Esophagus squamous epithelium (tissue), 5 donors: ENCODE measurements at regions not wholly inside any gene's neighbourhood (a gene's known extent, or its start where the extent isn't known, plus 50 kb on each side); places are given as distances from the start of the nearest gene placed in this dataset.

ENCODE experiments used
- DNase-seq: peaks from one replicate; lab custom pipeline; 2025; lab: John Stamatoyannopoulos, UW
- H3K27ac ChIP-seq, 4 donors: fragments of 200-600 bp; sonication (generic); one replicate each; pipeline ENCODE4 v1.5.1; 2016 to 2019; ENCODE audit warnings: mild to moderate bottlenecking in 1 of 4
- H3K27me3 ChIP-seq, 4 donors: fragments of 200-600 bp; sonication (generic); 1 replicate in 3 of 4; 2 replicates in 1 of 4; pipeline versions ENCODE4 v1.5.1 to v1.6.0; 2017 to 2021; ENCODE audit warnings: antibody characterized with exemption in 1 of 4
- H3K36me3 ChIP-seq, 3 donors: fragments of 200-600 bp; sonication (generic); one replicate each; pipeline ENCODE4 v1.5.1; 2016 to 2019
- H3K4me1 ChIP-seq, 3 donors: fragments of 200-600 bp; sonication (generic); one replicate each; pipeline ENCODE4 v1.5.1; 2017 to 2019
- H3K4me3 ChIP-seq, 4 donors: fragments of 200-600 bp; sonication (generic); 1 replicate in 3 of 4; 2 replicates in 1 of 4; pipeline ENCODE4 v1.5.1; 2016 to 2019; ENCODE audit warnings: mild to moderate bottlenecking in 2 of 4, moderate library complexity in 1 of 4
- H3K9me3 ChIP-seq, 3 donors: fragments of 200-600 bp; sonication (generic); one replicate each; pipeline ENCODE4 v1.5.1; 2016 to 2019
- POLR2A ChIP-seq, 4 donors: fragments of 450-650 bp; IDR thresholded peaks; one replicate each; pipeline ENCODE4 v1.6.1; 2017; ENCODE audit warnings: antibody characterized with exemption in 4 of 4, mild to moderate bottlenecking in 4 of 4, moderate library complexity in 3 of 4
- WGBS, 2 donors: methylation state at CpG; one replicate each; pipeline ENCODE4 v1.1.5; 2018; 5-methylcytosine and 5-hydroxymethylcytosine counted together
- intact Hi-C: fragments of 100-400 bp; cut with DNase I; formaldehyde crosslinking; loops from one replicate; pipeline ENCODE4 v1.15.0; 2022
- TF ChIP-seq, protein P1 (sequence below), 6 experiments: fragments of 450-650 bp in 4 of 6; fragments of 200-600 bp in 2 of 6; sonication (generic) in 2 of 6; IDR thresholded peaks; one replicate each; pipeline ENCODE4 v1.5.1; 2016 to 2019; ENCODE audit warnings: antibody characterized with exemption in 6 of 6, mild to moderate bottlenecking in 4 of 6, moderate library complexity in 4 of 6
- donor health status: DM: yes; HTN: yes; CAD: no.

DNA sequence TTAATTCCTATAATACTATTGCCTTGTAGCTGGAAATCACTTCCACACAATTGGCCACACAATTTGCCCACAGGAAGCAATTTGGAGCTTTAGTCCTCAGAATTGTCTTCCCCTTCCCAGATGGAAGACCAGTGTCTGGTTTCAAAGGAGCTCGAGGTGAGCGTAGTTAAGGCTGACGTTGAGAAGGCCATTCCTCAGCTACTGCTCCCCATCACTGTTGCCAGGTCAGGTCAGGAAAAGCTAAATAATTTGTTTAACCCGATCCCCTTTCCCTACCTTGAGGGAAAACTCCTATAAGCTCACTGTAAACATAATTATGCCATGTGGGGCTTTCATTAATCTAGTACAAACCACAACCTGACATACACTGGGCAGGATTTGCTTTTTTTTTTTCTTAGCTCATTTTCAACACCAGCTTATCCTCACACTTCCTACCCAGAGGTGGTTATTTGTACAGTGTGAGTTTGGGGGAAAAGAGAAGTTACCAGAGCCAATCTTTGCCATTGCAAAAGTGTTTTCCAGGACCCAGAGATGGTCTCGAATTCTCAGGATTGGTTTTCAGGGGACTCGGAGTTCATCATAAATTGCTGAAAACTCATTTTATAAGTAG, 242.7 kb downstream of the CLIC5 start:
- peaks cover 0 to 5% (median 0%) of the 10 kb centered on the region in 4 donors for H3K27me3 ChIP-seq
- H3K36me3 ChIP-seq = no peaks in the 10 kb centered on the region
- WGBS, 2 donors = 50 to 59% methylated on average over 6 of the region's 6 CpGs
- no peaks in the 10 kb centered on the region for H3K4me1 ChIP-seq
- H3K9me3 ChIP-seq = no peaks in the 10 kb centered on the region
- DNase-seq = no peak
- H3K27ac ChIP-seq = no peak overlapping the region
- intact Hi-C loops = no loop called here
- TF ChIP-seq POLR2A (IDR thresholded peaks at IDR 0.05) = no peak
- TF ChIP-seq, protein P1, sequence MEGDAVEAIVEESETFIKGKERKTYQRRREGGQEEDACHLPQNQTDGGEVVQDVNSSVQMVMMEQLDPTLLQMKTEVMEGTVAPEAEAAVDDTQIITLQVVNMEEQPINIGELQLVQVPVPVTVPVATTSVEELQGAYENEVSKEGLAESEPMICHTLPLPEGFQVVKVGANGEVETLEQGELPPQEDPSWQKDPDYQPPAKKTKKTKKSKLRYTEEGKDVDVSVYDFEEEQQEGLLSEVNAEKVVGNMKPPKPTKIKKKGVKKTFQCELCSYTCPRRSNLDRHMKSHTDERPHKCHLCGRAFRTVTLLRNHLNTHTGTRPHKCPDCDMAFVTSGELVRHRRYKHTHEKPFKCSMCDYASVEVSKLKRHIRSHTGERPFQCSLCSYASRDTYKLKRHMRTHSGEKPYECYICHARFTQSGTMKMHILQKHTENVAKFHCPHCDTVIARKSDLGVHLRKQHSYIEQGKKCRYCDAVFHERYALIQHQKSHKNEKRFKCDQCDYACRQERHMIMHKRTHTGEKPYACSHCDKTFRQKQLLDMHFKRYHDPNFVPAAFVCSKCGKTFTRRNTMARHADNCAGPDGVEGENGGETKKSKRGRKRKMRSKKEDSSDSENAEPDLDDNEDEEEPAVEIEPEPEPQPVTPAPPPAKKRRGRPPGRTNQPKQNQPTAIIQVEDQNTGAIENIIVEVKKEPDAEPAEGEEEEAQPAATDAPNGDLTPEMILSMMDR (IDR thresholded peaks at IDR 0.05) = no peak
- no peak overlapping the region for H3K4me3 ChIP-seq

DNA sequence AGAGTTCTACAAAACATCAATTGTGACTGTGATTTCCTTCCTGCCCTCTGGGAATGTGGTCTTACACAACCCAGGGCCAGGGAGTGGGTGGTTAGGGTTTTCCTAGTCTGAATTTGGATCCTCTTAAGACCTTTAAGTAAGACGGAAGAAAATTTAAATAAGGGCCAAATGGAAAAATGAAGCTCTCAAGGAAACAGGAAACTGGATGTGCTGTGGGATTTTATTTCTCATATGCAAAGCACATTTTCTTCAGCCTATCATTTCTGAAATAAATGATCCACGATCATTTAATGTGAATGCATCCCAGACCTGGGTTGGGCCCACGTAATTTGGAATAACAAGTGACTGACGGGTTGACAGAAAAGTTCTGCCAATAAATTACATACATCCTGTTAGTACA, 243.6 kb downstream of the CLIC5 start:
- H3K27me3 ChIP-seq = no peaks in the 10 kb centered on the region
- no peaks in the 10 kb centered on the region for H3K4me1 ChIP-seq
- TF ChIP-seq POLR2A (IDR thresholded peaks at IDR 0.05) = no peak
- TF ChIP-seq, protein P1 (IDR thresholded peaks at IDR 0.05) = no peak
- intact Hi-C loops = no loop called here
- WGBS, 2 donors = 66 to 85% methylated on average over 4 of the region's 4 CpGs
- no peaks in the 10 kb centered on the region for H3K36me3 ChIP-seq
- no peak overlapping the region for H3K4me3 ChIP-seq
- no peak for DNase-seq
- H3K9me3 ChIP-seq = no peaks in the 10 kb centered on the region
- H3K27ac ChIP-seq = no peak overlapping the region

DNA sequence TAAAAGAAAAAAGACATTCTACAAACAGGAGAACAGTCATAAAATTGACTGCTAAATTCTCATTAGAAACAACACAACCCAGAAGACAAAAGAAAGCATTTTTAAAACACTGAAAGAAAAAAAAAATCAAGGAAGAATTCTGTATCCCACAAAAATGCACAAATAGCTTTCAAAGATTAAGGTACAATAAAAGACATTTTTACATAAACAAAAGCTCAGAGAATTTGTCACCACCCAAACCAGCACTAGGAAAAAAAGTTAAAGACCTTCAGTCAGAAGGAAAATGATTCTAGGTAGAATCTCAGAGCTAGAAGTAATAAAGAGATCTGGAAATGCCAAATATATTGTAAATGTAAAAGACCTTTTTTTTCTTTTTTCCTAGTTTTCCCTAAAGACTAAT, 252.4 kb downstream of the CLIC5 start:
- Histone ChIP-seq H3K4me3 (no peak overlapping the region), H3K36me3 (no peaks in the 10 kb centered on the region), H3K27me3 (peaks cover 0 to 5% (median 0%) of the 10 kb centered on the region in 4 donors), H3K9me3 (no peaks in the 10 kb centered on the region), H3K27ac (no peak overlapping the region), H3K4me1 (no peaks in the 10 kb centered on the region)
- DNase-seq = no peak
- TF ChIP-seq, protein P1 (IDR thresholded peaks at IDR 0.05) = no peak
- no peak for TF ChIP-seq POLR2A (IDR thresholded peaks at IDR 0.05)
- intact Hi-C loops = no loop called here

DNA sequence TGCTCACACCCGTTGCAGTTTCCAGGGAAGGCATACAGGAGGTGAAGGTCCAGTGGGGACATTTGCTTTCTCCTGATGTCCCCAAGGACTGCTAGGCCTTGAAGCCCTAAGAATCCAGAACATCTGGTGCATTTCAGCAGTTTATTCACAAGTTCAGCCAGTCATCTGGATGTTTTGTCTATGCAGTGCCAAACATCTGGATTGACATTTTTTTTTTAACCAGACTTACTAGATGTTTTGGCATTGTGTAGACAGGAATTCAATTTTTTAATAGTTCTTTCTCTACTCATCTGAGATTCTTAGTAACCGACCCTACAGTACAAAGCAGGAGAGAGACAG, 256.2 kb downstream of the CLIC5 start:
- H3K9me3 ChIP-seq = no peaks in the 10 kb centered on the region
- H3K27ac ChIP-seq = no peak overlapping the region
- H3K4me3 ChIP-seq = no peak overlapping the region
- intact Hi-C loops = no loop called here
- no peaks in the 10 kb centered on the region for H3K36me3 ChIP-seq
- H3K27me3 ChIP-seq = peaks cover 0 to 13% (median 0%) of the 10 kb centered on the region in 4 donors
- TF ChIP-seq, protein P1 (IDR thresholded peaks at IDR 0.05) = no peak
- TF ChIP-seq POLR2A (IDR thresholded peaks at IDR 0.05) = no peak
- H3K4me1 ChIP-seq = no peaks in the 10 kb centered on the region
- no peak for DNase-seq
- WGBS, 2 donors = 45 to 71% methylated on average over 2 of the region's 2 CpGs

DNA sequence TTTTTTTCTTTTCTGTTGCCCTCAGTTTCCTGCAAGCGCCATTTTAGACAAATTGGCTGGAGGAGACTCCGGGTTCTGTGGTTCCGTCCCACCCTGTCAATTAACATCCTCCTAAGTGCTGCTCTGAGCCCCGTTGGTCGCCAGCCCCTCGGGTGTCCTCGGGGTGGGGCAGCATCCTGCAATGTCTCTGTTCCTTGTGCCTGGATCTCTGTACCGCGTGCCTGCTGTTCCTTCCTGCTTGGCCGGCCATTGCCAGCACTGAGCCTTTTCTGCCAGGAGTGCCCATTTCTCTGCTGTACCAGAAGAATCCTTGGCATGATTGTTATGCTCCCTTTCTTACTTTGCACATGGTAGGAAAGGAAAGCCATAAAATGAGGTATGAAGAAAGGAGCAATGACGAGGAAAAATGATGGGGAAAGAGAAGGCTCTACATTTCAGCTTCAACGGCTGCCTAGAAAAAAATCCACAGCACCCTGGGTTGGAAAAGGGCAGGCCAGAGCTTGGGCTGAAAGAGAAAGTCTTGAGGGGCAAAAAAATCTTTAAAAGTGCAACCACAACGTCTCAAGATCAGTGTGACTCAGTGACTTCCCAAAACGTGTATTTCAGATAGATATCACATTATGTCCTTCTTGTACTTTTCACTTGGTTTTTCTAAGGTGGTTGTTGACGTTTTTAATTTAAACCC, 256.7 kb downstream of the CLIC5 start:
- no peaks in the 10 kb centered on the region for H3K4me1 ChIP-seq
- no peaks in the 10 kb centered on the region for H3K36me3 ChIP-seq
- intact Hi-C loops = no loop called here
- peak overlapping the region in 1 of 4 donors; percentile 25 for H3K27ac ChIP-seq
- no peaks in the 10 kb centered on the region for H3K9me3 ChIP-seq
- DNase-seq = no peak
- TF ChIP-seq, protein P1 (IDR thresholded peaks at IDR 0.05) = no peak
- no peak for TF ChIP-seq POLR2A (IDR thresholded peaks at IDR 0.05)
- H3K27me3 ChIP-seq = peaks cover 0 to 18% (median 0%) of the 10 kb centered on the region in 4 donors
- no peak overlapping the region for H3K4me3 ChIP-seq
- WGBS, 2 donors = 73 to 79% methylated on average over 11 to 12 of the region's 15 CpGs
